ENCODE measurements at regions not wholly inside any gene's neighbourhood (a gene's known extent, or its start where the extent isn't known, plus 50 kb on each side); places are given as distances from the start of the nearest gene placed in this dataset.

GRCh38 chr17:72587773-72588511 is 467.1 kb downstream of the SOX9 start:
- H3K27me3 Mint-ChIP-seq (ENCODE audit: insufficient read depth, unreplicated experiment), result no peaks in the 10 kb centered on the region
- peak overlapping the region; percentile 91 for H3K4me3 Mint-ChIP-seq (ENCODE audit: unreplicated experiment)
- H3K9me3 Mint-ChIP-seq (ENCODE audit: unreplicated experiment), result no peaks in the 10 kb centered on the region
- H3K4me1 Mint-ChIP-seq (ENCODE audit: insufficient read depth, unreplicated experiment), result peaks cover 25% of the 10 kb centered on the region
- intact Hi-C loops (cut with micrococcal nuclease), result loop anchor here (2.0 kb wide), 2 partner anchors 31 to 69 kb away; no protein-coding TSS in a partner anchor
- no peak for TF ChIP-seq CTCF (IDR thresholded peaks at IDR 0.05; ENCODE audit: unreplicated experiment)
- H3K27ac Mint-ChIP-seq (ENCODE audit: low read depth, unreplicated experiment), result peak overlapping the region; percentile 90
- ChIA-PET CTCF (interaction anchor here (0.5 to 3.7 kb wide), 10 partner anchors 13 to 1184 kb away, joined by 3 to 26 read pairs (median 3); no protein-coding TSS in a partner anchor), POLR2A (interaction anchor here (0.6 to 7.8 kb wide), 30 partner anchors 10 to 723 kb away, joined by 3 to 166 read pairs (median 4); a partner anchor contains a TSS)
- peaks cover 33% of the 10 kb centered on the region for H3K36me3 Mint-ChIP-seq (ENCODE audit: insufficient read depth, unreplicated experiment)
- peak; percentile 64 for DNase-seq (ENCODE audit: unreplicated experiment)
- BruUV-seq (replicated peaks), result no TSS peak

GRCh38 chr17:72588561-72588960 is 467.7 kb downstream of the SOX9 start:
- TSS peak; percentile 0 for BruUV-seq (replicated peaks)
- CTCF ChIA-PET, result interaction anchor here (0.5 to 3.7 kb wide), 12 partner anchors 8 to 1185 kb away, joined by 3 to 26 read pairs (median 3); no protein-coding TSS in a partner anchor
- H3K27me3 Mint-ChIP-seq (ENCODE audit: insufficient read depth, unreplicated experiment), result no peaks in the 10 kb centered on the region

GRCh38 chr17:72588961-72589360 is 468.1 kb downstream of the SOX9 start:
- POLR2A ChIA-PET, result interaction anchor here (0.6 to 7.8 kb wide), 33 partner anchors 8 to 1822 kb away, joined by 3 to 166 read pairs (median 4); a partner anchor contains a TSS
- intact Hi-C loops (cut with micrococcal nuclease), result loop anchor here (2.0 kb wide), 2 partner anchors 32 to 68 kb away; no protein-coding TSS in a partner anchor
- peak overlapping the region; percentile 90 for H3K27ac Mint-ChIP-seq (ENCODE audit: low read depth, unreplicated experiment)
- H3K36me3 Mint-ChIP-seq (ENCODE audit: insufficient read depth, unreplicated experiment), result peaks cover 26% of the 10 kb centered on the region
- H3K4me1 Mint-ChIP-seq (ENCODE audit: insufficient read depth, unreplicated experiment), result peaks cover 25% of the 10 kb centered on the region
- peak overlapping the region; percentile 91 for H3K4me3 Mint-ChIP-seq (ENCODE audit: unreplicated experiment)
- no TSS peak for BruUV-seq (replicated peaks)
- no peaks in the 10 kb centered on the region for H3K27me3 Mint-ChIP-seq (ENCODE audit: insufficient read depth, unreplicated experiment)
- DNase-seq (ENCODE audit: unreplicated experiment), result peak; percentile 92
- CTCF ChIA-PET, result interaction anchor here (0.6 to 3.7 kb wide), 11 partner anchors 8 to 834 kb away, joined by 3 to 26 read pairs (median 3); no protein-coding TSS in a partner anchor
- no peaks in the 10 kb centered on the region for H3K9me3 Mint-ChIP-seq (ENCODE audit: unreplicated experiment)
- TF ChIP-seq CTCF (IDR thresholded peaks at IDR 0.05; ENCODE audit: unreplicated experiment), result no peak

More at GRCh38 chr17:72588561-72588960, 467.7 kb downstream of the SOX9 start:
- DNase-seq (ENCODE audit: unreplicated experiment), result no peak
- Mint-ChIP-seq H3K4me3 (ENCODE audit: unreplicated experiment) (peak overlapping the region; percentile 91), H3K4me1 (ENCODE audit: insufficient read depth, unreplicated experiment) (peaks cover 25% of the 10 kb centered on the region), H3K27ac (ENCODE audit: low read depth, unreplicated experiment) (peak overlapping the region; percentile 90), H3K36me3 (ENCODE audit: insufficient read depth, unreplicated experiment) (peaks cover 29% of the 10 kb centered on the region), H3K9me3 (ENCODE audit: unreplicated experiment) (no peaks in the 10 kb centered on the region)
- no peak for TF ChIP-seq CTCF (IDR thresholded peaks at IDR 0.05; ENCODE audit: unreplicated experiment)
- POLR2A ChIA-PET, result interaction anchor here (0.6 to 7.8 kb wide), 33 partner anchors 8 to 1822 kb away, joined by 3 to 166 read pairs (median 4); a partner anchor contains a TSS
- intact Hi-C loops (cut with micrococcal nuclease), result loop anchor here (2.0 kb wide), 2 partner anchors 32 to 68 kb away; no protein-coding TSS in a partner anchor

GRCh38 chr17:72590382-72590781 is 469.6 kb downstream of the SOX9 start:
- TF ChIP-seq CTCF (IDR thresholded peaks at IDR 0.05; ENCODE audit: unreplicated experiment), result no peak
- Mint-ChIP-seq H3K4me3 (ENCODE audit: unreplicated experiment) (peak overlapping the region; percentile 91), H3K9me3 (ENCODE audit: unreplicated experiment) (no peaks in the 10 kb centered on the region), H3K27ac (ENCODE audit: low read depth, unreplicated experiment) (peak overlapping the region; percentile 90), H3K27me3 (ENCODE audit: insufficient read depth, unreplicated experiment) (no peaks in the 10 kb centered on the region), H3K4me1 (ENCODE audit: insufficient read depth, unreplicated experiment) (peaks cover 18% of the 10 kb centered on the region), H3K36me3 (ENCODE audit: insufficient read depth, unreplicated experiment) (peaks cover 19% of the 10 kb centered on the region)
- CTCF ChIA-PET, result interaction anchor here (0.8 to 2.1 kb wide), 2 partner anchors 31 to 603 kb away, joined by 3 to 12 read pairs; no protein-coding TSS in a partner anchor
- BruUV-seq (replicated peaks), result no TSS peak
- peak; percentile 78 for DNase-seq (ENCODE audit: unreplicated experiment)
- intact Hi-C loops (cut with micrococcal nuclease), result no loop called here
- POLR2A ChIA-PET, result interaction anchor here (1.2 to 7.8 kb wide), 6 partner anchors 12 to 136 kb away, joined by 3 to 166 read pairs (median 27); no protein-coding TSS in a partner anchor
